HCT116 (cell line): ENCODE measurements at regions not wholly inside any gene's neighbourhood (a gene's known extent, or its start where the extent isn't known, plus 50 kb on each side); places are given as distances from the start of the nearest gene placed in this dataset.

Source experiments
- ATAC-seq: fragments of 200-7000 bp; cut with Tn5 transposase; 2 replicates; pipeline ENCODE4 v1.9.1; 2020; ENCODE audit warnings: mild to moderate bottlenecking, moderate library complexity
- BruUV-seq: library from RNA; stranded (reverse); fragments of 400-500 nt; replicated peaks from 2 replicates; lab custom pipeline; 2021; lab: Mats Ljungman, UMichigan
- CTCF ChIA-PET: fragments of 300-600 bp; sonication (Branson Sonifier 250); formaldehyde crosslinking; loops from one replicate; lab custom pipeline; 2021; ENCODE audit warnings: antibody characterized with exemption; lab: Charles Lee
- POLR2A ChIA-PET: fragments of 300-600, 350-600 bp; sonication (Branson Sonifier 250); formaldehyde crosslinking; loops from one replicate; lab custom pipeline; 2021; ENCODE audit warnings: antibody characterized with exemption; lab: Charles Lee
- RAD21 ChIA-PET, 2 experiments: fragments of 300-600 bp; sonication (Branson Sonifier 250); formaldehyde crosslinking; loops; one replicate each; lab custom pipeline; 2023; ENCODE audit warnings: low total read pairs in 2 of 2; ENCODE audit not compliant: uncharacterized antibody in 2 of 2, unreplicated experiment in 2 of 2, low non-redundant PET in 1 of 2; lab: Charles Lee
- DNase-seq: peaks from one replicate; pipeline ENCODE4 v3.0.0-alpha.2; 2010; ENCODE audit warnings: low read depth, low spot score
- H2AFZ ChIP-seq: fragments of 200-600 bp; shearing (Covaris generic), sonication (generic); 2 replicates; pipeline ENCODE4 v1.6.1; 2017; ENCODE audit warnings: low read depth, mixed run types, mixed read lengths, antibody characterized with exemption, low read length; ENCODE audit not compliant: poor library complexity, severe bottlenecking
- H3K27ac ChIP-seq: 2 replicates; pipeline ENCODE4 v1.5.1; 2012; ENCODE audit warnings: low read depth, low read length
- H3K27me3 ChIP-seq: fragments of 200-600 bp; sonication (generic); 2 replicates; pipeline ENCODE4 v1.6.1; 2016; ENCODE audit warnings: mixed run types, low read length, mixed read lengths; ENCODE audit not compliant: insufficient read depth
- H3K36me3 ChIP-seq, 2 experiments: fragments of 200-500 bp in 1 of 2; fragments of 200-600 bp in 1 of 2; sonication (Bioruptor generic) in 1 of 2; sonication (generic) in 1 of 2; 2 replicates each; pipeline versions ENCODE4 v1.5.1 to v1.6.1; 2014 to 2016; ENCODE audit warnings: low read length in 2 of 2, inconsistent platforms in 1 of 2, mixed read lengths in 1 of 2, mixed run types in 1 of 2; ENCODE audit not compliant: insufficient read depth in 2 of 2, control insufficient read depth in 1 of 2
- H3K4me1 ChIP-seq, 2 experiments: fragments of 200-600 bp in 1 of 2; sonication (generic) in 1 of 2; 2 replicates each; pipeline versions ENCODE4 v1.5.1 to v1.6.1; 2012 to 2017; ENCODE audit warnings: low read length in 2 of 2, inconsistent platforms in 1 of 2, mild to moderate bottlenecking in 1 of 2, mixed read lengths in 1 of 2, mixed run types in 1 of 2, moderate library complexity in 1 of 2; ENCODE audit not compliant: insufficient read depth in 2 of 2, control insufficient read depth in 1 of 2
- H3K4me2 ChIP-seq: fragments of 200-600 bp; sonication (generic); 2 replicates; pipeline ENCODE4 v1.6.1; 2017; ENCODE audit warnings: mixed run types, low read length, mixed read lengths
- H3K4me3 ChIP-seq, 2 experiments: fragments of 200-600 bp in 1 of 2; sonication (generic) in 1 of 2; replicated peaks in 1 of 2; 2 replicates each; pipeline ENCODE4 v1.5.1; 2011 to 2016; ENCODE audit warnings: low read length in 2 of 2, control low read depth in 1 of 2, low read depth in 1 of 2, mild to moderate bottlenecking in 1 of 2, mixed read lengths in 1 of 2, mixed run types in 1 of 2
- H3K79me2 ChIP-seq: fragments of 200-600 bp; sonication (generic); 2 replicates; pipeline ENCODE4 v1.6.1; 2017; ENCODE audit warnings: mild to moderate bottlenecking, mixed run types, low read length, moderate library complexity, mixed read lengths; ENCODE audit not compliant: insufficient read depth
- H3K9ac ChIP-seq: fragments of 200-600 bp; sonication (generic); 2 replicates; pipeline ENCODE4 v1.6.1; 2016; ENCODE audit warnings: low read length, mixed read lengths
- H3K9me2 ChIP-seq: fragments of 200-600 bp; sonication (generic), shearing (Covaris generic); 2 replicates; pipeline ENCODE4 v1.6.1; 2017; ENCODE audit warnings: mixed run types, mild to moderate bottlenecking, moderate library complexity; ENCODE audit not compliant: insufficient read depth
- H3K9me3 ChIP-seq, 2 experiments: fragments of 200-500 bp in 1 of 2; fragments of 200-600 bp in 1 of 2; sonication (Bioruptor generic) in 1 of 2; sonication (generic) in 1 of 2; 2 replicates each; pipeline ENCODE4 v1.6.1; 2014 to 2017; ENCODE audit warnings: low read length in 2 of 2, mixed read lengths in 2 of 2, inconsistent platforms in 1 of 2, low read depth in 1 of 2, mild to moderate bottlenecking in 1 of 2, mixed run types in 1 of 2, moderate library complexity in 1 of 2; ENCODE audit not compliant: control insufficient read depth in 1 of 2, insufficient read depth in 1 of 2
- H4K20me1 ChIP-seq: fragments of 200-600 bp; sonication (generic), shearing (Covaris generic); 2 replicates; pipeline ENCODE4 v1.6.1; 2017; ENCODE audit warnings: mixed run types, mild to moderate bottlenecking, moderate library complexity; ENCODE audit not compliant: insufficient read depth
- CEBPB ChIP-seq: IDR thresholded peaks from 2 replicates; pipeline ENCODE4 v1.6.1; 2012; ENCODE audit warnings: low read depth
- EZH2 ChIP-seq: fragments of 200-600 bp; sonication (generic); IDR thresholded peaks from 2 replicates; pipeline ENCODE4 v1.6.1; 2017; ENCODE audit warnings: antibody characterized with exemption, mixed run types
- FOSL1 ChIP-seq: IDR thresholded peaks from 2 replicates; pipeline ENCODE4 v1.6.1; 2012; ENCODE audit warnings: low read depth
- RAD21 ChIP-seq: IDR thresholded peaks from 2 replicates; pipeline ENCODE4 v1.6.1; 2012; ENCODE audit warnings: low read depth, mild to moderate bottlenecking
- SRF ChIP-seq: IDR thresholded peaks from 2 replicates; pipeline ENCODE4 v1.6.1; 2012; ENCODE audit warnings: low read depth
- YY1 ChIP-seq: IDR thresholded peaks from 2 replicates; pipeline ENCODE4 v1.6.1; 2011; ENCODE audit warnings: low read length, low read depth, moderate library complexity, mild to moderate bottlenecking; ENCODE audit not compliant: insufficient replicate concordance; ENCODE audit errors: extremely low read depth
- ZNF274 ChIP-seq: fragments of 200-500 bp; sonication (Bioruptor generic); IDR thresholded peaks from 2 replicates; pipeline ENCODE4 v1.6.1; 2014; ENCODE audit warnings: mild to moderate bottlenecking, low read depth, low read length, inconsistent platforms
- intact Hi-C: fragments of 100-400 bp; cut with micrococcal nuclease; formaldehyde crosslinking; loops from 2 replicates; pipeline ENCODE4 v1.10.0; 2022
- TF ChIP-seq, protein P1 (sequence below): IDR thresholded peaks from 2 replicates; pipeline ENCODE4 v1.6.1; 2012
- TF ChIP-seq, protein P2 (sequence below): IDR thresholded peaks from 2 replicates; pipeline ENCODE4 v1.6.1; 2012; ENCODE audit warnings: low read depth
- TF ChIP-seq, protein P3 (sequence below): IDR thresholded peaks from 2 replicates; pipeline ENCODE4 v1.6.1; 2012
- TF ChIP-seq, protein P4 (sequence below): IDR thresholded peaks from 2 replicates; pipeline ENCODE4 v1.6.1; 2011; ENCODE audit warnings: mild to moderate bottlenecking, low read length, moderate library complexity; ENCODE audit not compliant: insufficient replicate concordance; ENCODE audit errors: extremely low read depth

DNA sequence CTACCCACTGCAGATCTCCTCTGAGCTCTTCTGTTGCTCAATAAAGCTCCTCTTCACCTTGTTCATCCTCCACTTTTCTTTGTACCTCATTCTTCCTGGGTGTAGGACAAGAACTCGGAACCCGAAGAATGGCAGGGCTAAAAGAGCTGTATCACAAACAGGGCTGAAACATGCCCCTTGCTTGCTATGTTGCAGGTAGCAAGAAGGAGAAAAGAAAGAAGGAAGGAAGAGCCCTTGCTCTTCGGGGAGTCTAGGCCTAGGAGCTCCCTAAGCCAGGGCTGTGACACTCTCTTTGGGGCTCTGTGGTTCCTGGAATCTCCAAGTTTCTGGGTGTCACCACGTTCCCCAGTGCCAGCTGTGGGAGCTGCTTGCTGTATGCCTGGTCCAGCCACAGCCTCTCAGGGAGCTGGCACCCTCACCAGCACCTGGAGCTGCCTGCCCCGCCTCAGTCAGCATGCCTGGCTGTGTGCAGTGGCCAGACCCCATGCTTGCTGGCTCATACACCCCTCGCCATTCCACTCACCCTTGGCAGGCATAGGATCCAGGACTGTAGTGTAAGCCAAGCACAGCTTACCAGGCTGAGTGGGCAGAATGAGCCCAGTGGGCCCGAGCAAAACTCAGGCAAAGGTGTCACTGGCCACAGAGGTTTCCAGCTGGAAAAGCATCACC is 274.8 kb upstream of the ADRA1B start:
- no peaks in the 10 kb centered on the region for H3K79me2 ChIP-seq
- no peak overlapping the region for H3K9ac ChIP-seq
- no TSS peak for BruUV-seq
- no peaks in the 10 kb centered on the region for H3K4me1 ChIP-seq
- ChIA-PET CTCF (no interaction called here), POLR2A (no interaction called here), RAD21 (no interaction called here)
- H3K4me3 ChIP-seq: no peak overlapping the region
- ATAC-seq (no peak), DNase-seq (no peak)
- no peaks in the 10 kb centered on the region for H4K20me1 ChIP-seq
- H3K9me3 ChIP-seq: no peaks in the 10 kb centered on the region
- H3K4me2 ChIP-seq: no peak overlapping the region
- TF ChIP-seq RAD21 (no peak), YY1 (no peak), ZNF274 (no peak), CEBPB (no peak), SRF (no peak), FOSL1 (no peak), EZH2 (no peak)
- TF ChIP-seq, protein P1, sequence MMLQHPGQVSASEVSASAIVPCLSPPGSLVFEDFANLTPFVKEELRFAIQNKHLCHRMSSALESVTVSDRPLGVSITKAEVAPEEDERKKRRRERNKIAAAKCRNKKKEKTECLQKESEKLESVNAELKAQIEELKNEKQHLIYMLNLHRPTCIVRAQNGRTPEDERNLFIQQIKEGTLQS: no peak
- TF ChIP-seq, protein P2, sequence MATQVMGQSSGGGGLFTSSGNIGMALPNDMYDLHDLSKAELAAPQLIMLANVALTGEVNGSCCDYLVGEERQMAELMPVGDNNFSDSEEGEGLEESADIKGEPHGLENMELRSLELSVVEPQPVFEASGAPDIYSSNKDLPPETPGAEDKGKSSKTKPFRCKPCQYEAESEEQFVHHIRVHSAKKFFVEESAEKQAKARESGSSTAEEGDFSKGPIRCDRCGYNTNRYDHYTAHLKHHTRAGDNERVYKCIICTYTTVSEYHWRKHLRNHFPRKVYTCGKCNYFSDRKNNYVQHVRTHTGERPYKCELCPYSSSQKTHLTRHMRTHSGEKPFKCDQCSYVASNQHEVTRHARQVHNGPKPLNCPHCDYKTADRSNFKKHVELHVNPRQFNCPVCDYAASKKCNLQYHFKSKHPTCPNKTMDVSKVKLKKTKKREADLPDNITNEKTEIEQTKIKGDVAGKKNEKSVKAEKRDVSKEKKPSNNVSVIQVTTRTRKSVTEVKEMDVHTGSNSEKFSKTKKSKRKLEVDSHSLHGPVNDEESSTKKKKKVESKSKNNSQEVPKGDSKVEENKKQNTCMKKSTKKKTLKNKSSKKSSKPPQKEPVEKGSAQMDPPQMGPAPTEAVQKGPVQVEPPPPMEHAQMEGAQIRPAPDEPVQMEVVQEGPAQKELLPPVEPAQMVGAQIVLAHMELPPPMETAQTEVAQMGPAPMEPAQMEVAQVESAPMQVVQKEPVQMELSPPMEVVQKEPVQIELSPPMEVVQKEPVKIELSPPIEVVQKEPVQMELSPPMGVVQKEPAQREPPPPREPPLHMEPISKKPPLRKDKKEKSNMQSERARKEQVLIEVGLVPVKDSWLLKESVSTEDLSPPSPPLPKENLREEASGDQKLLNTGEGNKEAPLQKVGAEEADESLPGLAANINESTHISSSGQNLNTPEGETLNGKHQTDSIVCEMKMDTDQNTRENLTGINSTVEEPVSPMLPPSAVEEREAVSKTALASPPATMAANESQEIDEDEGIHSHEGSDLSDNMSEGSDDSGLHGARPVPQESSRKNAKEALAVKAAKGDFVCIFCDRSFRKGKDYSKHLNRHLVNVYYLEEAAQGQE: no peak
- TF ChIP-seq, protein P3, sequence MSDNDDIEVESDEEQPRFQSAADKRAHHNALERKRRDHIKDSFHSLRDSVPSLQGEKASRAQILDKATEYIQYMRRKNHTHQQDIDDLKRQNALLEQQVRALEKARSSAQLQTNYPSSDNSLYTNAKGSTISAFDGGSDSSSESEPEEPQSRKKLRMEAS: no peak
- TF ChIP-seq, protein P4, sequence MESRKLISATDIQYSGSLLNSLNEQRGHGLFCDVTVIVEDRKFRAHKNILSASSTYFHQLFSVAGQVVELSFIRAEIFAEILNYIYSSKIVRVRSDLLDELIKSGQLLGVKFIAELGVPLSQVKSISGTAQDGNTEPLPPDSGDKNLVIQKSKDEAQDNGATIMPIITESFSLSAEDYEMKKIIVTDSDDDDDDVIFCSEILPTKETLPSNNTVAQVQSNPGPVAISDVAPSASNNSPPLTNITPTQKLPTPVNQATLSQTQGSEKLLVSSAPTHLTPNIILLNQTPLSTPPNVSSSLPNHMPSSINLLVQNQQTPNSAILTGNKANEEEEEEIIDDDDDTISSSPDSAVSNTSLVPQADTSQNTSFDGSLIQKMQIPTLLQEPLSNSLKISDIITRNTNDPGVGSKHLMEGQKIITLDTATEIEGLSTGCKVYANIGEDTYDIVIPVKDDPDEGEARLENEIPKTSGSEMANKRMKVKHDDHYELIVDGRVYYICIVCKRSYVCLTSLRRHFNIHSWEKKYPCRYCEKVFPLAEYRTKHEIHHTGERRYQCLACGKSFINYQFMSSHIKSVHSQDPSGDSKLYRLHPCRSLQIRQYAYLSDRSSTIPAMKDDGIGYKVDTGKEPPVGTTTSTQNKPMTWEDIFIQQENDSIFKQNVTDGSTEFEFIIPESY: no peak
- no peaks in the 10 kb centered on the region for H3K36me3 ChIP-seq
- no peaks in the 10 kb centered on the region for H3K27me3 ChIP-seq
- intact Hi-C loops: no loop called here
- H2AFZ ChIP-seq: no peak overlapping the region
- H3K27ac ChIP-seq: no peak overlapping the region
- H3K9me2 ChIP-seq: no peaks in the 10 kb centered on the region
